ENCODE measurements at regions not wholly inside any gene's neighbourhood (a gene's known extent, or its start where the extent isn't known, plus 50 kb on each side); places are given as distances from the start of the nearest gene placed in this dataset.
A peak's percentile ranks its signal among the peaks of the same experiment; 100 is the strongest.

DNA sequence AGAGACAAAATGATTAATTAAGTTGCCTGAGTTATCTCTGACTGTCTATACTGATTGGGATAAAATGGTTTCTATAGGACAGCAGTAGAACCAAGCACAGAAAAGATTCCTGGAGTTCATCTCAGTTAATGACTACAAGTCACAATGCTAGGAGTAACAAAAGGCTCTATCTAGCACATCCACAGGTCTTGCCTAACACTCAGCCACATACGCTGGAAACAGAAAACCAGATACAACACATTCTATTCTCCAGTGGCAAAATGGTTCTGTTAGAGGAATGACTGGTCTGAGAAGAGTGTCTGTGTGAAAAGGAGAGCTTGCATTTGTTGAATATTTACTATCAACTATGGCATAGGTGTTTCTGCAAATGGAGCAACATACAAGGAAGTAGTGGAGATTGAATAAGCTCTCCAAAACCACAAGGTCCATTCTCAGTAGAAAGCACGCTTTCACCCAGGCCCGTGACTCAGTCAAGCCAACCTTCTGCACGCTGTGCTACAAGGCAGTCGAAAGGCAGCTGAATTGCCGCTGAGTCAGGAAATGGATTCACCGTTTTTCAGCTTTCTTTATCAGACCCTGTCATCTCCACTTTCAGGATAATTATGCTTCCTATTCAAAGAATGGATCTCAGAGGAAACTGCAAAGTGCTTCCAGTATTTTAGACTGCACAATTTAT is 761.5 kb downstream of the EFNB2 start:
- no TSS peak for BruUV-seq (replicated peaks)
- H4K5ac ChIP-seq (ENCODE audit: low read depth, low read length): no peak overlapping the region
- intact Hi-C loops (cut with micrococcal nuclease): no loop called here
- peak; percentile 57 for DNase-seq
- H3K27ac ChIP-seq (ENCODE audit: insufficient read depth, low read length): no peak overlapping the region
- H3K4me1 ChIP-seq (ENCODE audit: control insufficient read depth, insufficient read depth, low read length): no peaks in the 10 kb centered on the region
- H2AK5ac ChIP-seq (ENCODE audit: low read depth, low read length): no peak overlapping the region
- dilution Hi-C loops (cut with HindIII; ENCODE audit: low sequenced_read_pairs, unreplicated experiment): no loop called here
- ChIA-PET POLR2A (ENCODE audit: unreplicated experiment) (no interaction called here), CTCF (no interaction called here)
- H3K36me3 ChIP-seq (ENCODE audit: control insufficient read depth, insufficient read depth, low read length): no peaks in the 10 kb centered on the region
- H3K9me1 ChIP-seq (ENCODE audit: insufficient read depth, low read length): no peaks in the 10 kb centered on the region
- H4K8ac ChIP-seq (ENCODE audit: low read depth in 2 of 2, low read length in 2 of 2): no peak overlapping the region
- H2AFZ ChIP-seq (replicated peaks; ENCODE audit: low read length, poor library complexity): no peak overlapping the region
- H3K14ac ChIP-seq (replicated peaks; ENCODE audit: low read depth, low read length): no peak overlapping the region
- ATAC-seq (ENCODE audit: low read depth): peak; percentile 72
- no peak overlapping the region for H2AK9ac ChIP-seq (replicated peaks; ENCODE audit: low read depth, low read length, poor library complexity)
- no peak overlapping the region for H2BK15ac ChIP-seq (ENCODE audit: low read depth, low read length)
- in situ Hi-C loops (cut with MboI; ENCODE audit: low sequenced_read_pairs): no loop called here
- H3K18ac ChIP-seq (ENCODE audit: low read depth, low read length): no peak overlapping the region
- H3K9ac ChIP-seq (ENCODE audit: low read depth, low read length): no peak overlapping the region
- H3K27me3 ChIP-seq (ENCODE audit: control insufficient read depth, insufficient read depth, low read length): no peaks in the 10 kb centered on the region
- H3K23ac ChIP-seq (ENCODE audit: low read depth, low read length): no peak overlapping the region
- H3K4ac ChIP-seq (ENCODE audit: low read depth, low read length): no peak overlapping the region
- H3K4me3 ChIP-seq (ENCODE audit: insufficient read depth, low read depth, low read length): no peak overlapping the region
- H3K4me2 ChIP-seq (ENCODE audit: low read depth, low read length): no peak overlapping the region
- no peak overlapping the region for H3K56ac ChIP-seq (ENCODE audit: extremely low read depth, insufficient read depth, low read length)
- no peaks in the 10 kb centered on the region for H3K79me1 ChIP-seq (ENCODE audit: low read depth in 1 of 2, low read length in 2 of 2)
- H2BK120ac ChIP-seq (ENCODE audit: low read depth, low read length): no peak overlapping the region
- H2BK5ac ChIP-seq (ENCODE audit: low read depth, low read length, poor library complexity, severe bottlenecking): no peak overlapping the region
- TF ChIP-seq MXI1 (IDR thresholded peaks at IDR 0.05; ENCODE audit: borderline replicate concordance, low read depth, low read length) (no peak), RAD21 (IDR thresholded peaks at IDR 0.05; ENCODE audit: low read length) (no peak), RCOR1 (IDR thresholded peaks at IDR 0.05; ENCODE audit: insufficient replicate concordance, low read length) (no peak), CHD1 (IDR thresholded peaks at IDR 0.05; ENCODE audit: low read depth, low read length) (no peak), SMC3 (IDR thresholded peaks at IDR 0.05; ENCODE audit: low read depth, low read length) (no peak), MAFK (IDR thresholded peaks at IDR 0.05; ENCODE audit: low read depth, low read length) (peak; percentile 27; the same call in 1 of the 2 replicates)
- TF ChIP-seq, protein P1, sequence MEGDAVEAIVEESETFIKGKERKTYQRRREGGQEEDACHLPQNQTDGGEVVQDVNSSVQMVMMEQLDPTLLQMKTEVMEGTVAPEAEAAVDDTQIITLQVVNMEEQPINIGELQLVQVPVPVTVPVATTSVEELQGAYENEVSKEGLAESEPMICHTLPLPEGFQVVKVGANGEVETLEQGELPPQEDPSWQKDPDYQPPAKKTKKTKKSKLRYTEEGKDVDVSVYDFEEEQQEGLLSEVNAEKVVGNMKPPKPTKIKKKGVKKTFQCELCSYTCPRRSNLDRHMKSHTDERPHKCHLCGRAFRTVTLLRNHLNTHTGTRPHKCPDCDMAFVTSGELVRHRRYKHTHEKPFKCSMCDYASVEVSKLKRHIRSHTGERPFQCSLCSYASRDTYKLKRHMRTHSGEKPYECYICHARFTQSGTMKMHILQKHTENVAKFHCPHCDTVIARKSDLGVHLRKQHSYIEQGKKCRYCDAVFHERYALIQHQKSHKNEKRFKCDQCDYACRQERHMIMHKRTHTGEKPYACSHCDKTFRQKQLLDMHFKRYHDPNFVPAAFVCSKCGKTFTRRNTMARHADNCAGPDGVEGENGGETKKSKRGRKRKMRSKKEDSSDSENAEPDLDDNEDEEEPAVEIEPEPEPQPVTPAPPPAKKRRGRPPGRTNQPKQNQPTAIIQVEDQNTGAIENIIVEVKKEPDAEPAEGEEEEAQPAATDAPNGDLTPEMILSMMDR (conservative IDR thresholded peaks at IDR 0.05; ENCODE audit: low read depth, low read length): no peak
- no peaks in the 10 kb centered on the region for H3K9me3 ChIP-seq (ENCODE audit: control insufficient read depth, insufficient read depth, low read length)
- no peaks in the 10 kb centered on the region for H4K20me1 ChIP-seq (ENCODE audit: insufficient read depth, low read length)
- 60% methylated on average over 1 of the region's 7 CpGs; no CpG with 5 or more reads in 1 of the 2 experiments for WGBS, 2 experiments (ENCODE audit: extremely low coverage in 2 of 2, insufficient read length in 1 of 2)
- no peak overlapping the region for H4K91ac ChIP-seq (ENCODE audit: insufficient read depth, low read depth, low read length)
- H2BK20ac ChIP-seq (ENCODE audit: low read depth, low read length): no peak overlapping the region

Data from IMR-90 (cell line).